Neural cell (in vitro differentiated cells): ENCODE measurements at regions not wholly inside any gene's neighbourhood (a gene's known extent, or its start where the extent isn't known, plus 50 kb on each side); places are given as distances from the start of the nearest gene placed in this dataset.

Experiments used
- H2AFZ ChIP-seq: fragments of 200-600, 300-800 bp; sonication (generic), shearing (Covaris generic); 2 replicates; pipeline ENCODE4 v1.6.0; 2014; ENCODE audit warnings: low read depth, mild to moderate bottlenecking, antibody characterized with exemption, low read length, moderate library complexity
- H3F3A ChIP-seq: fragments of 200-600 bp; shearing (Covaris generic); 2 replicates; pipeline ENCODE4 v1.6.1; 2016; ENCODE audit warnings: mild to moderate bottlenecking, moderate library complexity, mixed read lengths, antibody characterized with exemption, low read length; ENCODE audit not compliant: insufficient read depth, poor library complexity, severe bottlenecking
- H3K27ac ChIP-seq: fragments of 200-600, 300-800 bp; sonication (generic), shearing (Covaris generic); 2 replicates; pipeline ENCODE4 v1.5.1; 2014; ENCODE audit warnings: mild to moderate bottlenecking, low read length, moderate library complexity
- H3K27me3 ChIP-seq: fragments of 300-800, 200-600 bp; sonication (generic), shearing (Covaris generic); 2 replicates; pipeline ENCODE4 v1.6.0; 2014; ENCODE audit warnings: mild to moderate bottlenecking, low read depth, low read length, moderate library complexity; ENCODE audit not compliant: insufficient read depth
- H3K36me3 ChIP-seq: fragments of 300-800, 200-600 bp; sonication (generic), shearing (Covaris generic); 2 replicates; pipeline ENCODE4 v1.5.1; 2014; ENCODE audit warnings: mild to moderate bottlenecking, antibody characterized with exemption, low read length, moderate library complexity; ENCODE audit not compliant: insufficient read depth
- H3K4me2 ChIP-seq: fragments of 300-800, 200-600 bp; sonication (generic), shearing (Covaris generic); 2 replicates; pipeline ENCODE4 v1.6.0; 2014; ENCODE audit warnings: mild to moderate bottlenecking, low read length
- H3K4me3 ChIP-seq: fragments of 300-800, 200-600 bp; sonication (generic), shearing (Covaris generic); 2 replicates; pipeline ENCODE4 v1.5.1; 2014; ENCODE audit warnings: mild to moderate bottlenecking, low read length, moderate library complexity
- H3K79me2 ChIP-seq: fragments of 200-600 bp; shearing (Covaris generic); replicated peaks from 2 replicates; pipeline ENCODE4 v1.6.0; 2014; ENCODE audit warnings: mild to moderate bottlenecking, low read length, moderate library complexity; ENCODE audit not compliant: insufficient read depth
- H3K9ac ChIP-seq: fragments of 300-800, 200-600 bp; sonication (generic), shearing (Covaris generic); 2 replicates; pipeline ENCODE4 v1.6.1; 2016; ENCODE audit warnings: mild to moderate bottlenecking, low read length, mixed read lengths
- H3K9me2 ChIP-seq: fragments of 200-600 bp; shearing (Covaris generic); 2 replicates; pipeline ENCODE4 v1.6.1; 2016; ENCODE audit warnings: mild to moderate bottlenecking, low read length, mixed read lengths; ENCODE audit not compliant: insufficient read depth
- H3K9me3 ChIP-seq: fragments of 200-600, 300-800 bp; sonication (generic), shearing (Covaris generic); 2 replicates; pipeline ENCODE4 v1.6.1; 2016; ENCODE audit warnings: mild to moderate bottlenecking, mixed run types, low read length, moderate library complexity, mixed read lengths
- H4K20me1 ChIP-seq: fragments of 200-600 bp; shearing (Covaris generic); 2 replicates; pipeline ENCODE4 v1.6.1; 2016; ENCODE audit warnings: mild to moderate bottlenecking, mixed run types; ENCODE audit not compliant: insufficient read depth
- CTCF ChIP-seq: fragments of 450-650 bp; IDR thresholded peaks from 2 replicates; pipeline ENCODE4 v1.5.1; 2014; ENCODE audit warnings: antibody characterized with exemption, mild to moderate bottlenecking, moderate library complexity; ENCODE audit not compliant: poor library complexity, severe bottlenecking
- EP300 ChIP-seq: fragments of 450-650 bp; conservative IDR thresholded peaks from 2 replicates; pipeline ENCODE4 v1.6.1; 2014; ENCODE audit warnings: antibody characterized with exemption, mild to moderate bottlenecking, moderate library complexity; ENCODE audit not compliant: poor library complexity, severe bottlenecking
- EZH2 ChIP-seq: fragments of 200-600, 300-800 bp; shearing (Covaris generic), sonication (generic); IDR thresholded peaks from 2 replicates; pipeline ENCODE4 v1.6.1; 2014; ENCODE audit warnings: antibody characterized with exemption, low read length, borderline replicate concordance, mild to moderate bottlenecking; ENCODE audit not compliant: insufficient read depth, poor library complexity, severe bottlenecking
- MXI1 ChIP-seq: fragments of 450-650 bp; conservative IDR thresholded peaks from 2 replicates; pipeline ENCODE4 v1.6.1; 2014; ENCODE audit warnings: antibody characterized with exemption, mild to moderate bottlenecking; ENCODE audit not compliant: poor library complexity, severe bottlenecking
- POLR2AphosphoS5 ChIP-seq: IDR thresholded peaks from 2 replicates; pipeline ENCODE4 v1.6.1; 2012
- RAD21 ChIP-seq: fragments of 450-650 bp; conservative IDR thresholded peaks from 2 replicates; pipeline ENCODE4 v1.6.1; 2014; ENCODE audit warnings: antibody characterized with exemption, mild to moderate bottlenecking, moderate library complexity
- REST ChIP-seq: IDR thresholded peaks from 2 replicates; pipeline ENCODE4 v1.6.1; 2012; ENCODE audit warnings: borderline replicate concordance
- SMC3 ChIP-seq: fragments of 450-650 bp; conservative IDR thresholded peaks from 2 replicates; pipeline ENCODE4 v1.6.1; 2014; ENCODE audit warnings: antibody characterized with exemption, mild to moderate bottlenecking, moderate library complexity; ENCODE audit not compliant: poor library complexity
- TAF1 ChIP-seq: IDR thresholded peaks from 2 replicates; pipeline ENCODE4 v1.6.1; 2012; ENCODE audit warnings: low read depth

- Histone ChIP-seq H4K20me1 (no peaks in the 10 kb centered on the region), H3K9me2 (no peaks in the 10 kb centered on the region), H3K4me2 (no peak overlapping the region), H3K4me3 (no peak overlapping the region), H3K9me3 (no peaks in the 10 kb centered on the region), H3F3A (no peaks in the 10 kb centered on the region), H3K27ac (no peak overlapping the region), H3K36me3 (no peaks in the 10 kb centered on the region), H3K9ac (no peak overlapping the region), H2AFZ (no peak overlapping the region), H3K27me3 (no peaks in the 10 kb centered on the region), H3K79me2 (no peaks in the 10 kb centered on the region)
- TF ChIP-seq CTCF, result no peak
- TF ChIP-seq MXI1, result no peak
- no peak for TF ChIP-seq SMC3
- no peak for TF ChIP-seq POLR2AphosphoS5
- TF ChIP-seq REST, result no peak
Measured at GRCh38 chrX:98637451-98637850, 1753.7 kb downstream of the RPA4 start.

GRCh38 chrX:98646351-98646750, 1762.6 kb downstream of the RPA4 start:
- Histone ChIP-seq H3K9me3 (no peaks in the 10 kb centered on the region), H3F3A (no peaks in the 10 kb centered on the region), H3K36me3 (no peaks in the 10 kb centered on the region), H3K9ac (no peak overlapping the region), H3K27ac (no peak overlapping the region), H3K27me3 (no peaks in the 10 kb centered on the region), H3K4me2 (no peak overlapping the region), H3K79me2 (no peaks in the 10 kb centered on the region), H3K4me3 (no peak overlapping the region), H3K9me2 (no peaks in the 10 kb centered on the region), H2AFZ (no peak overlapping the region), H4K20me1 (no peaks in the 10 kb centered on the region)
- no peak for TF ChIP-seq SMC3
- no peak for TF ChIP-seq POLR2AphosphoS5

- Histone ChIP-seq H4K20me1 (no peaks in the 10 kb centered on the region), H2AFZ (no peak overlapping the region), H3F3A (no peaks in the 10 kb centered on the region), H3K4me3 (no peak overlapping the region), H3K79me2 (no peaks in the 10 kb centered on the region), H3K36me3 (no peaks in the 10 kb centered on the region), H3K27me3 (no peaks in the 10 kb centered on the region), H3K9ac (no peak overlapping the region), H3K9me3 (no peaks in the 10 kb centered on the region), H3K27ac (no peak overlapping the region), H3K9me2 (no peaks in the 10 kb centered on the region), H3K4me2 (no peak overlapping the region)
- TF ChIP-seq CTCF (no peak), SMC3 (no peak), TAF1 (no peak), RAD21 (no peak), EZH2 (no peak), POLR2AphosphoS5 (no peak), MXI1 (no peak), EP300 (no peak), REST (no peak)
Measured at GRCh38 chrX:98654565-98654964, 1755.5 kb downstream of the PCDH19 start.
